Neuronal stem cell (in vitro differentiated cells): ENCODE measurements at regions not wholly inside any gene's neighbourhood (a gene's known extent, or its start where the extent isn't known, plus 50 kb on each side); places are given as distances from the start of the nearest gene placed in this dataset.

Experiments used
- DNase-seq: peaks from one replicate; pipeline ENCODE4 v3.0.0-alpha.2; 2013; ENCODE audit warnings: low spot score
- H2AFZ ChIP-seq: one replicate; pipeline ENCODE4 v1.6.1; 2013; ENCODE audit warnings: mild to moderate bottlenecking, low read length, inconsistent platforms
- H2AK5ac ChIP-seq: 2 replicates; pipeline ENCODE4 v1.6.1; 2013; ENCODE audit warnings: low read depth, mild to moderate bottlenecking, inconsistent platforms, low read length, moderate library complexity, mixed read lengths
- H2BK120ac ChIP-seq: 2 replicates; pipeline ENCODE4 v1.6.1; 2013; ENCODE audit warnings: low read depth, mild to moderate bottlenecking, inconsistent platforms, low read length, moderate library complexity, mixed read lengths
- H2BK12ac ChIP-seq: one replicate; pipeline ENCODE4 v1.6.1; 2013; ENCODE audit warnings: low read length, inconsistent platforms
- H2BK15ac ChIP-seq: 2 replicates; pipeline ENCODE4 v1.6.1; 2013; ENCODE audit warnings: mild to moderate bottlenecking, low read length, inconsistent platforms, mixed read lengths
- H2BK5ac ChIP-seq: one replicate; pipeline ENCODE4 v1.6.1; 2013; ENCODE audit warnings: inconsistent platforms, mild to moderate bottlenecking, low read length, moderate library complexity
- H3K14ac ChIP-seq: one replicate; pipeline ENCODE4 v1.6.1; 2013; ENCODE audit warnings: low read length, inconsistent platforms
- H3K18ac ChIP-seq: 2 replicates; pipeline ENCODE4 v1.6.1; 2013; ENCODE audit warnings: low read length, inconsistent platforms
- H3K23ac ChIP-seq: 2 replicates; pipeline ENCODE4 v1.6.1; 2013; ENCODE audit warnings: low read depth, mild to moderate bottlenecking, mixed read lengths, low read length, inconsistent platforms; ENCODE audit not compliant: poor library complexity
- H3K27ac ChIP-seq: replicated peaks from 3 replicates; pipeline ENCODE4 v1.5.1; 2013; ENCODE audit warnings: low read length, inconsistent platforms
- H3K27me3 ChIP-seq, 3 experiments: 2 replicates each; pipeline ENCODE4 v1.6.1; 2013; ENCODE audit warnings: low read length in 3 of 3, mild to moderate bottlenecking in 2 of 3, inconsistent platforms in 1 of 3, low read depth in 1 of 3, mixed read lengths in 1 of 3, moderate library complexity in 1 of 3; ENCODE audit not compliant: control insufficient read depth in 3 of 3, insufficient read depth in 3 of 3
- H3K36me3 ChIP-seq, 2 donors: replicated peaks in 1 of 2; 2 replicates each; pipeline ENCODE4 v1.6.1; 2013; ENCODE audit warnings: low read length in 2 of 2; ENCODE audit not compliant: control insufficient read depth in 2 of 2, insufficient read depth in 2 of 2
- H3K4ac ChIP-seq: 2 replicates; pipeline ENCODE4 v1.6.1; 2013; ENCODE audit warnings: inconsistent platforms, mild to moderate bottlenecking, low read length, moderate library complexity
- H3K4me1 ChIP-seq, 2 donors: 1 replicate in 1 of 2; 2 replicates in 1 of 2; pipeline ENCODE4 v1.6.1; 2013; ENCODE audit warnings: low read length in 2 of 2, low read depth in 1 of 2; ENCODE audit not compliant: control insufficient read depth in 2 of 2, insufficient read depth in 1 of 2
- H3K4me2 ChIP-seq: one replicate; pipeline ENCODE4 v1.6.1; 2013; ENCODE audit warnings: mild to moderate bottlenecking, low read length, inconsistent platforms; ENCODE audit not compliant: insufficient read depth, poor library complexity, severe bottlenecking
- H3K4me3 ChIP-seq, 2 donors: 2 replicates each; pipeline ENCODE4 v1.5.1; 2013; ENCODE audit warnings: low read length in 2 of 2, mild to moderate bottlenecking in 2 of 2, inconsistent platforms in 1 of 2, moderate library complexity in 1 of 2
- H3K79me1 ChIP-seq: one replicate; pipeline ENCODE4 v1.6.1; 2013; ENCODE audit warnings: low read depth, mild to moderate bottlenecking, inconsistent platforms, low read length, moderate library complexity
- H3K9ac ChIP-seq: one replicate; pipeline ENCODE4 v1.6.1; 2013; ENCODE audit warnings: mild to moderate bottlenecking, low read depth, low read length, inconsistent platforms; ENCODE audit not compliant: poor library complexity
- H3K9me3 ChIP-seq, 2 donors: replicated peaks in 1 of 2; 2 replicates each; pipeline versions ENCODE3 to v1.6.1; 2013; ENCODE audit warnings: low read length in 2 of 2, mild to moderate bottlenecking in 2 of 2, inconsistent platforms in 1 of 2, low read depth in 1 of 2, mixed read lengths in 1 of 2, moderate library complexity in 1 of 2; ENCODE audit not compliant: control insufficient read depth in 2 of 2, insufficient read depth in 1 of 2
- H4K8ac ChIP-seq: one replicate; pipeline ENCODE4 v1.6.1; 2013; ENCODE audit warnings: low read depth, mild to moderate bottlenecking, inconsistent platforms, low read length, moderate library complexity
- H4K91ac ChIP-seq: one replicate; pipeline ENCODE4 v1.6.1; 2013; ENCODE audit warnings: low read length, low read depth, mild to moderate bottlenecking, inconsistent platforms; ENCODE audit not compliant: poor library complexity
- WGBS, 2 donors: extraction: QIAGEN DNeasy Blood & Tissue Kit; methylation state at CpG; one replicate each; pipeline ENCODE4 v1.1.7; 2013; ENCODE audit warnings: missing lambda C conversion rate in 2 of 2, mixed read lengths in 1 of 2; ENCODE audit not compliant: insufficient read length in 2 of 2, insufficient replicate concordance in 1 of 2; ENCODE audit errors: extremely low coverage in 2 of 2; 5-methylcytosine and 5-hydroxymethylcytosine counted together

- WGBS, 2 donors = no CpG with 5 or more reads among the region's 3 CpGs
- H3K4ac ChIP-seq = no peak overlapping the region
- H3K23ac ChIP-seq = no peak overlapping the region
- H3K18ac ChIP-seq = no peak overlapping the region
- peak; percentile 39 for DNase-seq
- no peak overlapping the region for H2BK12ac ChIP-seq
- no peak overlapping the region for H3K4me3 ChIP-seq
- no peak overlapping the region for H4K91ac ChIP-seq
- no peak overlapping the region for H4K8ac ChIP-seq
- H3K4me1 ChIP-seq = no peaks in the 10 kb centered on the region
- no peak overlapping the region for H3K27ac ChIP-seq
- H3K9me3 ChIP-seq = no peaks in the 10 kb centered on the region
- no peak overlapping the region for H2BK15ac ChIP-seq
- H2AFZ ChIP-seq = no peak overlapping the region
- no peak overlapping the region for H2BK120ac ChIP-seq
- H3K27me3 ChIP-seq = no peaks in the 10 kb centered on the region
- H3K79me1 ChIP-seq = no peaks in the 10 kb centered on the region
- no peaks in the 10 kb centered on the region for H3K36me3 ChIP-seq
- no peak overlapping the region for H3K14ac ChIP-seq
- H2AK5ac ChIP-seq = no peak overlapping the region
- H3K9ac ChIP-seq = no peak overlapping the region
- no peak overlapping the region for H2BK5ac ChIP-seq
- H3K4me2 ChIP-seq = no peak overlapping the region
Measured at GRCh38 chr12:115871714-115872113, 405.8 kb downstream of the MED13L start.

DNA sequence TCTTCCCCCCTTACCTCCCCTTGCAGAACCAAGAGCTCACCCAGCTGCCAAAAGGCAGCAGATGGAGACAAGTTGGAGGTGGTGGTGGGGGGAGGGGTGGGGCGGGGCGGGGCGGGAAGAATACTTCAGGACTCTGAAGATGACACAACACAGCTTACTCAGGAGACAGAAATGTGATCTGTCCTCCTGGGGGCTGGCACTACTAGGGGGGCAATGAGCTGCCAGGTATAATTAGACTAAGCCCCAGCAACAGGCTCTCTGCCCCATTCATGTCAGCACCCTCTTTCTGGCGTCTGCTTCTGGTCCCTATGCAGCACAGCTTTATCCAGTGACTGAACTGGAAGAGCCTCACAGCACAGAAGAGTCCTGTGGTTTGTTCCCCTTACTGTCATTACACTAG, 407.0 kb downstream of the MED13L start:
- Histone ChIP-seq H3K4ac (no peak overlapping the region), H3K9ac (no peak overlapping the region), H2BK12ac (no peak overlapping the region), H3K9me3 (no peaks in the 10 kb centered on the region), H3K79me1 (no peaks in the 10 kb centered on the region), H3K23ac (no peak overlapping the region), H2AFZ (no peak overlapping the region), H3K36me3 (no peaks in the 10 kb centered on the region), H3K4me1 (no peaks in the 10 kb centered on the region), H3K27me3 (no peaks in the 10 kb centered on the region), H4K91ac (no peak overlapping the region), H4K8ac (no peak overlapping the region), H2BK15ac (no peak overlapping the region), H2BK5ac (no peak overlapping the region), H3K4me2 (no peak overlapping the region), H3K18ac (no peak overlapping the region), H3K27ac (no peak overlapping the region), H2AK5ac (no peak overlapping the region), H3K4me3 (no peak overlapping the region), H3K14ac (no peak overlapping the region), H2BK120ac (no peak overlapping the region)
- no peak for DNase-seq
- no CpG with 5 or more reads among the region's 4 CpGs for WGBS, 2 donors

GRCh38 chr12:115870021-115870420, 407.5 kb downstream of the MED13L start:
- H2BK12ac ChIP-seq = no peak overlapping the region
- no peaks in the 10 kb centered on the region for H3K4me1 ChIP-seq
- no peak overlapping the region for H2AK5ac ChIP-seq
- H3K9ac ChIP-seq = no peak overlapping the region
- H3K27me3 ChIP-seq = no peaks in the 10 kb centered on the region
- H3K27ac ChIP-seq = no peak overlapping the region
- no peaks in the 10 kb centered on the region for H3K36me3 ChIP-seq
- H3K79me1 ChIP-seq = no peaks in the 10 kb centered on the region
- H4K8ac ChIP-seq = no peak overlapping the region
- no peaks in the 10 kb centered on the region for H3K9me3 ChIP-seq
- no peak overlapping the region for H3K4me3 ChIP-seq
- no peak overlapping the region for H3K4ac ChIP-seq
- no peak for DNase-seq
- no peak overlapping the region for H3K14ac ChIP-seq
- no peak overlapping the region for H2BK5ac ChIP-seq
- H3K4me2 ChIP-seq = no peak overlapping the region
- no CpG with 5 or more reads among the region's 4 CpGs for WGBS, 2 donors
- H2AFZ ChIP-seq = no peak overlapping the region
- H2BK120ac ChIP-seq = no peak overlapping the region
- H3K18ac ChIP-seq = no peak overlapping the region
- H3K23ac ChIP-seq = no peak overlapping the region
- H4K91ac ChIP-seq = no peak overlapping the region
- H2BK15ac ChIP-seq = no peak overlapping the region

DNA sequence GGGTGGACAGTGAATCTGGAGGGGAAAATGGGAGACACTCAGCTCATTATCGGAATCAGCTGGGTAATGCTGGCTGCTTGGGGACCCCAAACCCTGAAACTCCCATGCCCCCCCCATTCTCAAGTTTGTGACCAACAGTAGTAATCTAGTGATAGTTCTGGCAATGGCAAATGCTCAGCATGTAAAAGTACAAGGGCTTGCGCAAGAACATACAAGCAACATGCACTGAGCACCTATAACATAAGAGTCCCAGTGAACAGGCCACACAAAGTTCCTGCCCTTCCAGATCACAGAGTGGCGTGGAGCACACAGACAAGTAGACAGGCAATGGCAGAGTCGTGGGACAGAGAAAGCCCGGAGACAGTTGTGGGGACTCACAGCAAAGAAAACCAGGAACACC, 407.9 kb downstream of the MED13L start:
- Histone ChIP-seq H3K14ac (no peak overlapping the region), H2AK5ac (no peak overlapping the region), H3K4me2 (no peak overlapping the region), H3K23ac (no peak overlapping the region), H2BK15ac (no peak overlapping the region), H3K36me3 (no peaks in the 10 kb centered on the region), H3K27ac (no peak overlapping the region), H3K9ac (no peak overlapping the region), H3K79me1 (no peaks in the 10 kb centered on the region), H2BK120ac (no peak overlapping the region), H2BK12ac (no peak overlapping the region), H3K9me3 (no peaks in the 10 kb centered on the region), H4K91ac (no peak overlapping the region), H3K27me3 (no peaks in the 10 kb centered on the region), H4K8ac (no peak overlapping the region), H3K4me3 (no peak overlapping the region), H2BK5ac (no peak overlapping the region), H2AFZ (no peak overlapping the region), H3K4me1 (no peaks in the 10 kb centered on the region), H3K4ac (no peak overlapping the region), H3K18ac (no peak overlapping the region)
- no CpG with 5 or more reads among the region's 5 CpGs for WGBS, 2 donors
- DNase-seq = no peak
